ENCODE measurements at regions not wholly inside any gene's neighbourhood (a gene's known extent, or its start where the extent isn't known, plus 50 kb on each side); places are given as distances from the start of the nearest gene placed in this dataset.
"Not testable (repeated sequence)": the region's sequence is repeated elsewhere in the genome, so short reads cannot be mapped to it uniquely, and the experiment has no call there.

DNA sequence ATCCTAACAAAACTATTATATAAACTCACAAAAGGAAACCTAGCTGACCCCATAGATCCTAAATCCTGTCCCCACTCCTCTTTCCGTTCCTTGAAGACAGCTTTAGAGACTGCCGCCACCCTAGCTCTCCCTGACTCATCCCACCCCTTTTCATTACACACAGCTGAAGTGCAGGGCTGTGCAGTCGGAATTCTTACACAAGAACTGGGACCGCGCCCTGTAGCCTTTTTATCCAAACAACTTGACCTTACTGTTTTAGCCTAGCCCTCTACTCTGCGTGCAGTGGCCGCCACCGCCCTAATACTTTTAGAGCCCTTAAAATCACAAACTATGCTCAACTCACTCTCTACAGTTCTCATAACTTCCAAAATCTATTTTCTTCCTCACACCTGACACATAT is 264.0 kb downstream of the SMARCA2 start:
- not testable (repeated sequence) for DNase-seq

GRCh38 chr9:2281031-2281802 is 266.1 kb downstream of the SMARCA2 start:
- no peak for DNase-seq

DNA sequence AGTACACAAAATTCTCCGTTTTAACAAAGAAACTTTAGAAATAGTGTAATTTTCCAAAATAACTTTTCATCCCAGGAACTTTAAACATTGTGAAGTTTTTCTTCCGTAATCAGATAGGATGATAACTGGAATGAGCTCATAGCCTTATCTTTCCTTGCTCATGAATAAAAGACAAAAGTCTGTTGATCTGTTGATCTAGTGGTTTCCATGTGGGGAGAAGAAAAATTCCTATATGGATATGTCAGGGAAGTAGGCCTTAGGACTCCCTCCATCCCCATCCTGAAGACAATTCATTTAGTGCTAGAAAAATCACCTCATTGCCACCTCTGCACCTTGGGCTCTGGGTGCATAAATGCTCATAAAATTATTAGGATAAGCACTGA is 266.6 kb downstream of the SMARCA2 start:
- no peak for DNase-seq

DNA sequence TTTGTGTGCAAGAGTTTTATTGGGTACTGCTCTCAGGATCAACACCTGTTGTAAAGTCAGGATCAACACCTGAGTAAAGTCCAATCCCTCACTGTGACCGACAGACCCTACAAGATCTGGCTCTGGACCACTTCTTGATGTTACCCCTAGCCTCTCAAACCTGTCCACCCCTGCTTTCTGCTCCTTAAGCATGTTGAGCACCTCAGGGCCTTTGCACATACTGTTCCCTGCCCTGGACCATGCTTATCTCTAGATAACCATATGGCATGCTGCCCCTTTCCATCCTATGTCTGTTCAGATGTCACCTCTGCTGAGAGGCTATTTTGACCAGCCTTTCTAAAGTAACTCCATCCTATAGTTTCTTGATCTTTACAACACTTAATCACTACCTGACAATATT is 269.6 kb downstream of the SMARCA2 start:
- DNase-seq, result no peak

- no peak for DNase-seq
Measured at GRCh38 chr9:2285416-2286332, 270.5 kb downstream of the SMARCA2 start.

DNA sequence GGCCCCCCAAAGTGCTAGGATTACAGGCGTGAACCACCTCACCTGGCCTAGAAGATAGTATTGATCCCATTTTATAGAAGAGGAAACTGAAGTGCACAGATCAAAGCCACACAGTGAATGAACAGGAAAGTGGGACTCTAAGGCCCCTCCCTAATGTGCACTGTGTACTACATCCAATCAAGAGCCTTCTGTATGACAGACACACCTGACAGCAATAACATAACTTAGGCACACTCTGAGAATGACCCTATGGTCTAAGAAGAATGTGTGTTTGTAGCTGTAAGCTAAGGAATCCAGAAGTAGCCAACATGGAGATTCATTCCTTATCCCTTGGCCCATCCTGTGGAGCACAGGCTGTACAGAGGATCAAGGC is 271.2 kb downstream of the SMARCA2 start:
- no peak for DNase-seq

- DNase-seq, result no peak
Measured at GRCh38 chr9:2286825-2287455, 271.8 kb downstream of the SMARCA2 start.

- no peak for DNase-seq
Measured at GRCh38 chr9:2288309-2288708, 273.2 kb downstream of the SMARCA2 start.

DNA sequence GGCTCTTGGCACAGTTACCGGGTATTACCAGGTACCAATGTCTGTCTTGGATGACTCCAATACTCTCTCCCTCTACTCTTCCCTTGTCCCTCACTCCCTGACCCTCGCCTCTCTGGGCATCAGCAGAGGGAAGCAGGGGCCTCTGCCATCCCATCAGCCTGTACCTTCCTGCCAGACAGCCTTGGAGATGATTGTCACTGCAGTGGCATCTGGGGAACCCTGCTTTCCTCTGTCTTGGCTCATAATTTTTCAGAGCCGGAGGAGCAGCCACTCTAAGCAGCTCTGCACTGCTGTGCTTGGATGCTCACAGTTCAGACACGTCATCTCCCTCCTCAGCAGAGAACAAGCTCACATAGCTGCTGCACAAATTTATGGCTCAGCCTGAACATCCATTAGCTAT is 274.1 kb downstream of the SMARCA2 start:
- DNase-seq, result no peak

- no peak for DNase-seq
Measured at GRCh38 chr9:2290382-2290781, 275.2 kb downstream of the SMARCA2 start.

DNA sequence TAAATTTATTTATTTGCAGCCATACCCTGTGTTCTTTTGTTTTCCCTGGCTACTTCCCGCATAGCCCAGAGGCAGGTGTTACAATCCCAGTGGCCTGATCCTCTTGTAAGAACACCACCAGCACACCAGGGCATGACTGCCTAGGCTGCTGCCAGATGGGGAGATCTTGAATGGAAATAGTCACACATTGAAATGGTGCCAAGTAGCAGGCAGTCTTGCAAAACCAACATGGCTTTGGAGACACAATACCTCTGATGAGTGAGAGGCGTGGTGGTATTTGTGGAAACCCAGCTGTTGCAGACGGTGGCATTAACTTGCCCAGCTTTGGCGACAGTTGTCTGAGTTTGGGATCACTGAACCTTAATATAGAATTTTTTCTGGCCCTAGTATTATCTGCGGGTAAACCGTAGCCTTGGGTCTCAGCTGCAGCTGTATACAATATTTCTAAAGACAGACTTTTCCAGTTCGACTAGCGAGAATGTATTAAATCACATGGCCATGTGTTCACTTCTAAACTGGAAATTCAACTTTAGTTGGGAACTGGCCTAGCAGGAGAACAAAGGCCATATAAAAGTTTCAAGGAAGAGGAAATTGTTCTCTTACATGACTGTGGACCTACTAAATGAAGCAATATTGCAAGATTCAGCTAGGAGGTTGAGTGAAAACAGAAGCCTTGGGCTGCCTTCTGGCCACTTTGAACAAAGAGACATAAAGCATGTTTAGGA is 277.0 kb downstream of the SMARCA2 start:
- peak; percentile 99 for DNase-seq

- no peak for DNase-seq
Measured at GRCh38 chr9:2292733-2293132, 277.6 kb downstream of the SMARCA2 start.

- DNase-seq, result no peak
Measured at GRCh38 chr9:2297771-2298170, 282.6 kb downstream of the SMARCA2 start.

GRCh38 chr9:2298217-2298616 is 283.1 kb downstream of the SMARCA2 start:
- no peak for DNase-seq

- DNase-seq, result no peak
Measured at GRCh38 chr9:2299156-2299842, 284.2 kb downstream of the SMARCA2 start.

DNA sequence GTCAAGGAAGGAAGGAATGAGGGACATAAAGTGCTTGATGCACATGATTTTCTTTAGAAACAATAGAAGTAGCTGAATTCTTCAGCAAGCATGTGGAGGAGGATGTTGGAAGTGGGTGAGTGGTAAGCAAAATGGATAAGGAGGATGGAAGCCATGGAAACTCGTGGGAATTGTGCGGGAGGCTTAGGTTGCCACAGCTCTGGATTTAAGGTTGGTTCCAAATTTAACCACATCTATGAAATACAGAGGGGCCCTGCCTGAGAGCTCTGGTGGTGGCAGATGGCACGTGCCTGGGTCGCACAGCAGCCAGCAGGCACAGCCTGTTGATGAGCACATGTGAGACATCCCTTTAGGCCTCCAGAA is 284.7 kb downstream of the SMARCA2 start:
- peak; percentile 84 for DNase-seq

DNA sequence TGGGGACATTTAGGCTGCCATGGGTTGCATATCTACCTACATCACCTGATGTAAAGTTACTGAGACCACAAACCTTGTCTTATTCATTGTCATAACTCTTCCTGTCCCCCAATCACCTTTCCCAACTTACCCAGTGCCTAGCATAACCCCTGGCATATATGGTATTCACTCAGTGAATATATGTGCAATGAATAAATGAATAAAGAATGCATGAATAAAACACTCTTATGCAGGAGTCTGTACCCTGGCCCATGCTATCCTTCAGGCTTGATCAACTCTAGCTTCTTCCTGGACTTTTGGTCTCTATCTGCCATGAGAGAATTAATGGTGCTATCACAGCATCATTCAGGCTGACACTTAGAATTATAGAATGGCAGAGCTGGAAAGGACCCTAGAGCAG is 285.2 kb downstream of the SMARCA2 start:
- no peak for DNase-seq

DNA sequence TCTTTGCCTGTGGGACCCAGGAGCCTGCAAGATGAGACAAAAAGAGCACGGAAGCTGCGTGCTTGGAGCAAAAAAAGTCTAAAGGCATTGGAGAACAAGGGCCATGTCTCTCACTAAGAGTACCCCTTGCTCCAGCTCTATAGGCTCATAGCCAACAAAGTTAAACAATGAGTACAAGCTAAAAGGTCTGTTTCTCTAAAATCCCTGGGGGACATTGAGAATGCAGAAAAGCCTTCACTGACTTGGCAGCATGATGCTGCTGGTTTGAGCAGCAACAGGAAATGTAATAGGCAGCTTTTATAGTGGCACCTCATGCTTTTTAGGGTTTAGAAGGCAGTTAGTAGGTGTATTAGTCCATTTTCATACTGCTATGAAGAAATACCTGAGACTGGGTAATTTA is 287.5 kb downstream of the SMARCA2 start:
- no peak for DNase-seq

DNA sequence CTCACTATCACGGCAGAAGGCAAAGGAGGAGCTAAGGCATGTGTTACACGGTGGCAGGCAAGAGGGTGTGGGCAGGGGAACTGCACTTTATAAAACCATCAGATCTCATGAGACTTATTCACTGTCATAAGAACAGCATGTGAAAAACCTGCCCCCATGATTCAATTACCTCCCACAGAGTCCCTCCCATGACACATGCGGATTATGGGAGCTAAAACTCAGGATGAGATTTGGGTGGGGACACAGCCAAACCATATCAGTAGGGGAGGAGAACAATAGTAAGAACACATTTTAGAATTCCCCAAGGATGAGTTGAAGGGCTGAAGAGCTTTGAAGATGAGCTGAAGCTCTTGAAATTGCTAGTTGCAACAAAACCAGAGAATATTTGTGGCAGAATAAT is 287.9 kb downstream of the SMARCA2 start:
- no peak for DNase-seq

DNA sequence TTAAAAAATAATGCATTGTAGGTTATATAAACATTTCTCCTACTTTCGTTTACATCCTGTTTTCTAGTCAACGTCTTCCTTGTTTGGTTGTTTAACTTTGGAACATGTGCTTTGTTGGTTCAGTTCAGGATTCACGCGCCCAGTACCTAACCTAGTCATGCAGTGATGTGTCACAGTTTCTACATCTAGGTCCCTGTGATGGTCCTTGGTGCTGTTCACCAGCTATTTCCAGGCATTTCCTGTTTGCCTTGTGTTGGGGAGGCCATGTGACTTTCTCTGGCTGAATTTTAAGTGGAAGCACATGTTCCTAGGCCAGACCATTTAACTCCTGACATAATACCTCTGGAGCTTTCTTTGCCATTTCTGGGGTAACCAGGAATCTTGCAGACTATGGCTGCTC is 292.3 kb downstream of the SMARCA2 start:
- DNase-seq, result no peak

- no peak for DNase-seq
Measured at GRCh38 chr9:2311920-2312319, 296.8 kb downstream of the SMARCA2 start.

DNA sequence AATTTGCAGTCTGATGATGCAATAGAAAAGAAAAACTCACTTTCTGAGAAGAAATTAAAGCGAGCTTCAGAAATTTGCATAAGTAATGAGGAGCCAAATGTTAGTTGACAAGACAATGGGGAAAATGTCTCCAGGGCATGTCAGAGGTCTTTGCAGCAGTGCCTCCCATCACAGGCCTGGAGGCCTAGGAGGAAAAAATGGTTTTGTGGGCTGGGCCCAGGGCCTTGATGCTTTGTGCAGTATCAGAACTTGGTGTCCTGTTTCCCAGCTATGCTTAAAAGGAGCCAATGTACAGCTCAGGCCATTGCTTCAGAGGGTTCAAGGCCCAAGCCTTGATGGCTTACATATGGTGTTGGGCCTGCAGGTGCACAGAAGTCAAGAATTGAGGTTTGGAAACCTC is 298.4 kb downstream of the SMARCA2 start:
- no peak for DNase-seq

- DNase-seq, result no peak
Measured at GRCh38 chr9:2317591-2317990, 302.4 kb downstream of the SMARCA2 start.

All from NCI-H1694 treated with DMSO at 0.1 percent for 48 hours (cell line).